ENCODE measurements at regions not wholly inside any gene's neighbourhood (a gene's known extent, or its start where the extent isn't known, plus 50 kb on each side); places are given as distances from the start of the nearest gene placed in this dataset.

GRCh38 chr18:64659196-64659595 is 510.3 kb upstream of the LINC00305 start:
- Histone ChIP-seq H3K36me3 (no peaks in the 10 kb centered on the region), H3K27me3 (no peaks in the 10 kb centered on the region), H3K4me1 (no peaks in the 10 kb centered on the region), H3K27ac (replicated peaks in 1 of 4) (no peak overlapping the region), H3K4me3 (no peak overlapping the region), H3K9me3 (no peaks in the 10 kb centered on the region)
- 47% methylated on average over 4 of the region's 4 CpGs for WGBS
- intact Hi-C loops (cut with DNase I): no loop called here
- TF ChIP-seq POLR2AphosphoS5 (IDR thresholded peaks at IDR 0.05) (no peak), EP300 (IDR thresholded peaks at IDR 0.05) (no peak), POLR2A (IDR thresholded peaks at IDR 0.05; ENCODE audit: low read depth) (no peak), CTCF (IDR thresholded peaks at IDR 0.05) (no peak)
- no peak for DNase-seq (ENCODE audit: extremely low spot score)

GRCh38 chr18:64653068-64653467 is 504.2 kb upstream of the LINC00305 start:
- H3K4me3 ChIP-seq: no peak overlapping the region
- H3K9me3 ChIP-seq: no peaks in the 10 kb centered on the region
- WGBS: 55% methylated on average over 4 of the region's 4 CpGs
- H3K27ac ChIP-seq (replicated peaks in 1 of 4): no peak overlapping the region
- no peaks in the 10 kb centered on the region for H3K27me3 ChIP-seq
- TF ChIP-seq POLR2A (IDR thresholded peaks at IDR 0.05; ENCODE audit: low read depth) (no peak), EP300 (IDR thresholded peaks at IDR 0.05) (no peak), POLR2AphosphoS5 (IDR thresholded peaks at IDR 0.05) (no peak), CTCF (IDR thresholded peaks at IDR 0.05) (no peak)
- no peaks in the 10 kb centered on the region for H3K36me3 ChIP-seq
- intact Hi-C loops (cut with DNase I): no loop called here
- no peaks in the 10 kb centered on the region for H3K4me1 ChIP-seq
- DNase-seq (ENCODE audit: extremely low spot score): no peak

GRCh38 chr18:64650068-64650467 is 501.2 kb upstream of the LINC00305 start:
- no peaks in the 10 kb centered on the region for H3K36me3 ChIP-seq
- no peak overlapping the region for H3K4me3 ChIP-seq
- no peak for DNase-seq (ENCODE audit: extremely low spot score)
- H3K4me1 ChIP-seq: no peaks in the 10 kb centered on the region
- H3K9me3 ChIP-seq: no peaks in the 10 kb centered on the region
- TF ChIP-seq CTCF (IDR thresholded peaks at IDR 0.05): no peak
- TF ChIP-seq POLR2A (IDR thresholded peaks at IDR 0.05; ENCODE audit: low read depth): no peak
- no peak for TF ChIP-seq POLR2AphosphoS5 (IDR thresholded peaks at IDR 0.05)
- TF ChIP-seq EP300 (IDR thresholded peaks at IDR 0.05): no peak
- WGBS: 66% methylated on average over 2 of the region's 2 CpGs
- intact Hi-C loops (cut with DNase I): no loop called here
- H3K27ac ChIP-seq (replicated peaks in 1 of 4): no peak overlapping the region
- no peaks in the 10 kb centered on the region for H3K27me3 ChIP-seq

GRCh38 chr18:64645753-64646152 is 496.9 kb upstream of the LINC00305 start:
- Histone ChIP-seq H3K27me3 (no peaks in the 10 kb centered on the region), H3K27ac (replicated peaks in 1 of 4) (no peak overlapping the region), H3K9me3 (no peaks in the 10 kb centered on the region), H3K36me3 (no peaks in the 10 kb centered on the region), H3K4me3 (no peak overlapping the region), H3K4me1 (no peaks in the 10 kb centered on the region)
- TF ChIP-seq POLR2AphosphoS5 (IDR thresholded peaks at IDR 0.05) (no peak), CTCF (IDR thresholded peaks at IDR 0.05) (no peak), POLR2A (IDR thresholded peaks at IDR 0.05; ENCODE audit: low read depth) (no peak), EP300 (IDR thresholded peaks at IDR 0.05) (no peak)
- DNase-seq (ENCODE audit: extremely low spot score): no peak
- WGBS: 95% methylated on average over 5 of the region's 5 CpGs
- intact Hi-C loops (cut with DNase I): no loop called here

GRCh38 chr18:64639536-64639935 is 490.6 kb upstream of the LINC00305 start:
- Histone ChIP-seq H3K36me3 (no peaks in the 10 kb centered on the region), H3K4me1 (no peaks in the 10 kb centered on the region), H3K4me3 (no peak overlapping the region), H3K27me3 (no peaks in the 10 kb centered on the region), H3K9me3 (no peaks in the 10 kb centered on the region), H3K27ac (replicated peaks in 1 of 4) (no peak overlapping the region)
- WGBS: 100% methylated on average over 1 of the region's 1 CpG
- TF ChIP-seq POLR2AphosphoS5 (IDR thresholded peaks at IDR 0.05) (no peak), EP300 (IDR thresholded peaks at IDR 0.05) (no peak), CTCF (IDR thresholded peaks at IDR 0.05) (no peak), POLR2A (IDR thresholded peaks at IDR 0.05; ENCODE audit: low read depth) (no peak)
- intact Hi-C loops (cut with DNase I): no loop called here
- DNase-seq (ENCODE audit: extremely low spot score): no peak

Measured in esophagus muscularis mucosa (tissue), 4 donors.